ENCODE measurements at regions not wholly inside any gene's neighbourhood (a gene's known extent, or its start where the extent isn't known, plus 50 kb on each side); places are given as distances from the start of the nearest gene placed in this dataset.

GRCh38 chr2:144674071-144674470 is 154.2 kb upstream of the ZEB2 start:
- POLR2A ChIA-PET = no interaction called here
- Histone ChIP-seq H3K4me3 (replicated peaks in 1 of 2; ENCODE audit: low read depth in 1 of 2, low read length in 2 of 2) (no peak overlapping the region), H3K27ac (ENCODE audit: low read depth, low read length) (no peak overlapping the region), H3K79me2 (ENCODE audit: insufficient read depth, low read length) (no peaks in the 10 kb centered on the region), H3K4me1 (ENCODE audit: control insufficient read depth in 1 of 2, insufficient read depth in 2 of 2, low read length in 2 of 2) (no peaks in the 10 kb centered on the region), H4K20me1 (ENCODE audit: insufficient read depth) (no peaks in the 10 kb centered on the region), H3K9me3 (ENCODE audit: control insufficient read depth in 1 of 2, insufficient read depth in 1 of 2, low read depth in 1 of 2, low read length in 2 of 2) (no peaks in the 10 kb centered on the region), H3K9me2 (ENCODE audit: insufficient read depth) (no peaks in the 10 kb centered on the region), H3K4me2 (ENCODE audit: low read length) (no peak overlapping the region), H3K9ac (ENCODE audit: low read length) (no peak overlapping the region), H3K27me3 (ENCODE audit: insufficient read depth, low read length) (no peaks in the 10 kb centered on the region), H3K36me3 (ENCODE audit: control insufficient read depth in 1 of 2, insufficient read depth in 2 of 2, low read length in 2 of 2) (no peaks in the 10 kb centered on the region), H2AFZ (ENCODE audit: low read depth, low read length, poor library complexity, severe bottlenecking) (no peak overlapping the region)
- RAD21 ChIA-PET (ENCODE audit: low non-redundant PET in 1 of 2, low total read pairs in 2 of 2, uncharacterized antibody in 2 of 2, unreplicated experiment in 2 of 2) = no interaction called here
- DNase-seq (ENCODE audit: low read depth, low spot score) (no peak), ATAC-seq (no peak)
- intact Hi-C loops (cut with micrococcal nuclease) = no loop called here
- BruUV-seq (replicated peaks) = no TSS peak
- TF ChIP-seq JUND (IDR thresholded peaks at IDR 0.05) (no peak), RAD21 (IDR thresholded peaks at IDR 0.05; ENCODE audit: low read depth) (no peak), CBX3 (IDR thresholded peaks at IDR 0.05; ENCODE audit: low read depth) (no peak), EZH2phosphoT487 (IDR thresholded peaks at IDR 0.05; ENCODE audit: borderline replicate concordance) (no peak), ZNF274 (IDR thresholded peaks at IDR 0.05; ENCODE audit: low read depth, low read length) (no peak), EGR1 (IDR thresholded peaks at IDR 0.05; ENCODE audit: low read depth) (no peak), FOSL1 (IDR thresholded peaks at IDR 0.05; ENCODE audit: low read depth) (no peak), SP1 (IDR thresholded peaks at IDR 0.05; ENCODE audit: low read depth) (no peak), ZBTB33 (IDR thresholded peaks at IDR 0.05; ENCODE audit: extremely low read depth, insufficient replicate concordance, low read length) (no peak), CTCF (IDR thresholded peaks at IDR 0.05 in 2 of 3, conservative IDR thresholded peaks at IDR 0.05 in 1 of 3; ENCODE audit: borderline replicate concordance in 1 of 3, insufficient read depth in 1 of 3, low read depth in 2 of 3, low read length in 2 of 3) (no peak), SIN3A (IDR thresholded peaks at IDR 0.05; ENCODE audit: low read depth) (no peak), ELF1 (IDR thresholded peaks at IDR 0.05; ENCODE audit: borderline replicate concordance, low read depth) (no peak), EZH2 (IDR thresholded peaks at IDR 0.05) (no peak)
- CTCF ChIA-PET = interaction anchor here (1.2 kb wide), 1 partner anchor 17 kb away, joined by 3 read pairs; no protein-coding TSS in a partner anchor
